Fibroblast of skin of right biceps (primary cell): ENCODE measurements at regions not wholly inside any gene's neighbourhood (a gene's known extent, or its start where the extent isn't known, plus 50 kb on each side); places are given as distances from the start of the nearest gene placed in this dataset.
"Not testable (repeated sequence)": the region's sequence is repeated elsewhere in the genome, so short reads cannot be mapped to it uniquely, and the experiment has no call there.

Source experiments
- DNase-seq: peaks from one replicate; pipeline ENCODE4 v3.0.0-alpha.2; 2013

- DNase-seq = no peak
These were observed 255.8 kb upstream of the AVPR1A start for GRCh38 chr12:63406781-63407180.

GRCh38 chr12:63404611-63405010, 253.6 kb upstream of the AVPR1A start:
- DNase-seq = no peak

- DNase-seq = no peak
These were observed 252.3 kb upstream of the AVPR1A start for GRCh38 chr12:63403256-63403655.

DNA sequence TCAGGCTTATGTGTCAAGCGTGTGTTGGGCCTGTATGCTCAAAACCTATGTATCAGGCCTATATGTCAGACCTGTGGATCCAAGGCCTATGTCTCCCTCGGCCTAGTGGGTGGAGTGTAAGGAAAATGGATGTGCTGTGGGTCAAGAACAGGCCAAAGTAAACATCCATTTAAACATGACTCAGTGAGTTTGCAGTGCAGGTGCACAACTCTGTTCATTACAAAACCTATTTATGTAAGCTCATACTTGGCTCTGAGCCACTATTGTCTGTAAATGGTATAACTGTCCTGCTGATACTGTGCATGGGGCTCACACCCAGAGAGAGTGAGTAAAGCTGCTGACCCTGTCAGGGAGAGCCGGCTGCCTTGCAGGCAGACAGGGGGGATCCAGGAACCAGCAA, 249.7 kb upstream of the AVPR1A start:
- DNase-seq = no peak

GRCh38 chr12:63400318-63400717, 249.3 kb upstream of the AVPR1A start:
- DNase-seq = no peak

- DNase-seq = no peak
These were observed 246.8 kb upstream of the AVPR1A start for GRCh38 chr12:63397807-63398206.

DNA sequence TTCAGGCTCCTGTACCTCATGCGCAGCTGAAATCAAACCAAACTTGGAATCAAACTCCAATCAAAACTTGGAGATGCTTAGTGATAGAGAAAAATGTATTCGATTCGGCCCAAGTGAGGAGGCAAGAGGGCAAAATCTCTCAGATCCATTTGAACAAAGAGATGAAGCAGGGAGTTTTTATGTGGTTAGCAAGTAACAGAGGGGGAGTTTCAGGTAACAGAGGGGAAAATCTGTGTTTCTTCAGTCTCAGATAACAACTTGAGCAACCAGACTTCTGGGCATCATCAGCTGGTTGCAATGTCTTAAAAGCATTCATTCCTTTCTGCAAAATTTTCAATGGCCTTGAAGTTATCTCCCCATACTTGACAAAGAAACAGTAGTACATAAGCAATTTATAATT, 245.1 kb upstream of the AVPR1A start:
- no peak for DNase-seq

- DNase-seq = no peak
These were observed 244.0 kb upstream of the AVPR1A start for GRCh38 chr12:63394983-63395382.

DNA sequence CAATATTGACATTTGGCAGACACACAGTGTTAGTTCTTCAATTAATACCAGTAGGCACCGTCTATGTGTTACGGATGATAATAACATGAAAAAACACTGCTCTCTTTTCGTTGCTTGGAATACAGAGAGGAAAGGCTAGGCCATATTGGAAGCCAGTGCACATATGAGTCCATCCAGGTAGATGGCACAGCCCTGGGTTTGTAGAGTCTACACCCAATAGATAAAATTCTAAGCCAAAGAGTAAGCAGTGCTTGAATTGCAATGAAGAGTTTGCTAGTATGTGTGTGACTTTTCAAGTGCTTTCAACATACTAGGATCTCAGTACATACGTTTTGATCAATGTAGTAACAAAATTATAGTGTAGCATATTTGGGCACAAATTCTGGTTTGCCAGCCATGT, 243.3 kb upstream of the AVPR1A start:
- no peak for DNase-seq

DNA sequence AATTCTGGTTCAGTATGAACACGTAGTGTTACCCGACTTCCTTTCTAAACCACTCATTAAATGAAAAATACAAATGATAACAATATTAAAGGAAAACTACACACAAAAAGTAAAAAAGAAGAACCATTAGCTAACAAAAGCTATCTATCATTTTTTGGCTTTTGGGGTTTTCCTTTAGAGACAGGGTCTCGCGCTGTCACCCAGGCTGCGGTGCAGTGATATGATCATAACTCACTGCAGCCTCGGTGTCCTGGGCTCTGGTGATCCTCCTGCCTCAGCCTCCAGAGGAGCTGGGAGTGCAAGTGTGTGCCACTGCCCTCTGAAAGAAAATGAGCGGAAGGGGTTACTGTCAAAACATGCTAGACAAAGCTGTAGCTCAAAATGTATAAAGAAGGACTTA, 238.2 kb upstream of the AVPR1A start:
- DNase-seq = no peak

DNA sequence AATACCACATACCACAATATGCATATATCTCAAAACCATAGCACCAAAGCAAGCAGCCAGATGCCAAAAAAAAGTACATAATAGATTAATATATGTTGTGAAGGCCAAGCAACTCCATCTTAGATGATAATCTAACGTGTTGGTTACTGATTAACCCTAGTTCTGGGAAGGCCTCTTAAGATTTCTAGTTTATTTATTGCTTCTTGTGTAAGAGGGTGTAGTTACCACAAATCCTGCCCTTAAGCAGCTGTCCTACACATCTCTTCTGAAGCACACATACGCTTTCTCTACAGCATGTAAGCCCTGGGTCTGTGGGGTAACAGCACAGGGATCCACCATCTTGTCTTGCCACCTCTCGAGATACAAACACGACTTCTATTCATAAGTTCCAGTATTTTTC, 236.8 kb upstream of the AVPR1A start:
- DNase-seq = no peak

GRCh38 chr12:63382930-63383329, 231.9 kb upstream of the AVPR1A start:
- DNase-seq = no peak

DNA sequence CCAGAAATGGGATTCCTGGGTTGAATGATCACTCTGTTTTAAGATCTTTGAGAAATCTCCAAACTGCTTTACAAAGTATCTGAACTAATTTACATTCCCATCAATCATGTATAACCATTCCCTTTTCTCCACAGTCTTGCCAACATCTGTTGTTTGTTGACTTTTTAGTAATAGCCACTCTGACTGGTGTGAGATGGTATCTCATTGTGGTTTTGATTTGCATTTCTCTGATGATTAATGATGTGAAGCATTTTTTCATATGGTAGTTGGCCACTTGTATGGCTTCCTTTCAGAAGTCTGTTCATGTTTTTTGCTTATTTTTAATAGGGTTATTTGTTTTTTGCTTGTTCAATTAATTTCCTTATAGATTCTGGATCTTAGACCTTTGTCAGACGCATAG, 211.8 kb upstream of the AVPR1A start:
- DNase-seq = peak; percentile 47

DNA sequence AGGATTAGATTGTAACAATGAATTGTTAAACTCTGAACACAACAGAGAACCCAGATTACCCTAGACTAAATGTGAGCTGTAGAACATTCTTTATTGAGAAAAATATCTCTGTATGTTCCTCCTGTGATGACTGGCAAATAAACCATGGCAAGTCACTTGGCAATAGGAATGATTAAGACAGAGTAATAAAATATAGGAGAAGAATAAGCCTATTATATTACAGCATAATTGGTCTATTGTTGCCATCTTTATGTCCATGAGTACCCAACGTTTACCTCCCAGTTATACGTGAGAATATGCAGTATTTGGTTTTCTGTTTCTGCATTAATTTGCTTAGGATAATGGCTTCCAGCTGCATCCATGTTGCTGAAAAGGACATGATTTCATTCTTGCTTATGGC, 211.2 kb upstream of the AVPR1A start:
- no peak for DNase-seq

DNA sequence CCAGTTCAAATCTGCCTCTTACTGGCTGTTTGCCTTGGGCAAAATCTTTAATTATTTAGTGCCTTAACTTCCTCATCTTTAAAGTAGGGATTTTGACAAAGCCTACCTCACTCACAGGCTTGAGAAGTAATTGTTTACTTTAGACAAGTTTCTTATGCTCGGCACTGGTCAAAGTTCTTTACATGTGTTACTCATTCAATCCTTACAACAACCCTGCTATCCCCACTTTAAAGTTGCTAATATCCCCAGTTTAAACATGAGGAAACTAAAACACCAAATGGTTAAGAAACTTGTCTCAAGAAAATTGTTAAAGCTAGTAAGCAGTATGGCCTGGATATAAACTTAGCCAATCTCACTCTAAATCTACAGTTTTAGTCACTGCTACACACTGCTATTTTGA, 204.0 kb upstream of the AVPR1A start:
- no peak for DNase-seq

- DNase-seq = peak; percentile 42
These were observed 202.6 kb upstream of the AVPR1A start for GRCh38 chr12:63353559-63353958.

- DNase-seq = no peak
These were observed 200.4 kb upstream of the AVPR1A start for GRCh38 chr12:63351370-63351769.

DNA sequence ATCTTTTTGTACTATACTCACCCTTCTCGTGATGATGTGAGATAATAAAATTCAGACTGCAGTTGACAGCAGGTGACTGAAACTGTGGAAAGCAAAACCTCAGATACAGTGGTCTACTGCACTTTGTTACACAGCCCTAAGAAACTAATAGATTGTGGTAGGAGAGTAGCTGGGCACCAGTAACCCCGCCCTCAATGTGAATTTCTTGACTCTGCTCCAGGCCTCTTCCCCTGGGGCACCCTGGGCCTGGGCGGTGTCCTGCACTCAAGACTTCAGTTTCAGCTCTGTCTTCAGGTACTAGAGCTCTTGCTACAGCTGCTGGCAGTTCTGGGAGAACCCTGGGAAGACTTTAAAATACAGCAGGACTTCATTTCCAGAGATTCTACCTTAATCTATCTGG, 197.6 kb upstream of the AVPR1A start:
- DNase-seq = no peak

- not testable (repeated sequence) for DNase-seq
These were observed 186.2 kb upstream of the AVPR1A start for GRCh38 chr12:63337158-63337557.

- DNase-seq = no peak
These were observed 175.3 kb upstream of the AVPR1A start for GRCh38 chr12:63326260-63326659.

DNA sequence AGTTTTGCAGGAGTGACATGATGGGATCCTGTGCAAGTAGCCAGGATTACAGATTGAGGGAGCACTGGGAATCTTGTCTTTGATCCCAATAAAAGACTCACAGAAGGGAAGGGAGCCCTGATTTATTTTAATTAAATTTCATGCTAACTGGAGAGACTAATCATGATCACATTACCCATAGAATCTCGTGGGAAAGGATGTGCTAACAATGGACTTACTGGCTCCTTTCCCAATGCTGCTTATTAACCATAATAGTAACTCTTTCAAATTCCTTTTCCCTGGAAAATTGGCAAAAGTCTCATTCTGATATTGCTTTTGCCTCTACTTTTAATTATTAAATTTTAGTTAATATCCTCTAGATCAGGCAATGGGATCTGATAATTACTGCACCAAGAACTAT, 174.8 kb upstream of the AVPR1A start:
- DNase-seq = no peak

DNA sequence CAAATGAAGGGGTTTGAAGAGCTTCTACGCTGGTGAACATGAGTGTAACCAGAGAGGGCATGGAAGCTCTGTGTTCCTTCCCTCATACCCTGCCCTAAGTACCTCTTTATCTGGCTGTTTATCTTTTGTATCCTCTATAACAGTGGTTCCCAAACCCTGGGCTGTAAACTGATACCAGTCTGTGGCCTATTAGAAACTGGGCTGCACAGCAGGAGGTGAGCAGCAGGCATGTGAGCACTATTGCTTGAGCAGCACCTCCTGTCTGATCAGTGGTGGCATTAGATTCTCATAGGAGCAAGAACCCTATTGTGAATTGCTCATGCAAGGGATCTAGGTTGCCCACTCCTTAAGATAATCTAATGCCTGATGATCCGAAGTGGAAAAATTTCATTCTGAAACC, 172.9 kb upstream of the AVPR1A start:
- DNase-seq = no peak

DNA sequence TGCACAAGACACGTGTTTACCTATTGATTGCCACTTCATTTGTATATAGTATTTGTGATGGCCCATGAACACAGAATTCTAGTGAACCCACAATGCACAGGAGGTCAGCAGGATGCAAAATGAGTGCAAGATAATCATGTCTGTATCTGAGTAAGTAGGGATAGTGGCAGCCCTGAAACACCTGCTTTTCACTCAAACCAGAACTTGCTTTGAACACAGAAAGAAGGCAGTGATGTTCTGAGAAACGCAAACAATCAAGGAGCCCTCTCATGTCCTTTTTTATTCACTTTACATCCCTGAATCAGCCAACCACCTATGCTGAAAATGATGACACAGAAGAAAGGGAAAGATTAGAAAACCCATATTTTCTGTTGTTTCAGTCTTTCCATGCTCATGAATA, 170.4 kb upstream of the AVPR1A start:
- no peak for DNase-seq

DNA sequence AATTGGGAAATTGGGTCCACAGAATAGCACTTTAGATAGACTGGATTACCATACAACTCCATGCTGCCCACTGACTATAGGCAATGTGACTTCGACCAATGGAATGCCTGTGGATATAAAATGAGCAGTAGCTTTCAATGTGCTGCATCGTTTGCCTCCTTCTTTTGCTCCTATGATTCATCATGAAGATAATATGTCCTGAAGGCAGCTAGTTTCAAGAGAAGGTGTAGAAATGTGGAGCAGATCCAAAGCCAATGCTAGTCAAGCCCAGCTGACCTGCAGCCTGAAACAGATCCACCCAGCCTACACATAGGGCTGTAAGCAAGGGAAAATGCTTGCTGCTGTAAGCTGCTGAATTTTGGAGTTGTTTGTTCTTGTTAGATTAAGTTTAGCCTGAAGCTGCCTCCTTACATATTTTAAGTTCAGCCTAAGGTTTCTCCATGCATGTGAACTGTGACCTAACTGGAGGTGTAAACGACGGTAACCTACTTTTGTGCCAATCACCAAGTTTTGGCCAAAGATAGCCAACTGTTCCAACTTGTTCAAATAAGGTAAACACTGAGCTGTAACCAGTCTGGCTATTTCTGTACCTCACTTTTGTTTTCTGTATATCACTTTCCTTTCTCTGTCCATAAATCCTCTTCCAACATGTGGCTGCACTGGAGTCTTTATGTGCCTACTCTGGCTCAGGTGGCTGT, 169.1 kb upstream of the AVPR1A start:
- peak; percentile 25 for DNase-seq

- peak; percentile 7 for DNase-seq
These were observed 168.4 kb upstream of the AVPR1A start for GRCh38 chr12:63319386-63319785.

- DNase-seq = no peak
These were observed 167.9 kb upstream of the AVPR1A start for GRCh38 chr12:63318933-63319332.
